K562 (cell line): ENCODE measurements at regions not wholly inside any gene's neighbourhood (a gene's known extent, or its start where the extent isn't known, plus 50 kb on each side); places are given as distances from the start of the nearest gene placed in this dataset.

Source experiments
- BRD9 ChIP-seq: fragments of 450-650 bp; IDR thresholded peaks from 2 replicates; pipeline ENCODE4 v1.6.1; 2018; ENCODE audit warnings: low read depth; ENCODE audit not compliant: partially characterized antibody
- ESRRA ChIP-seq: fragments of 450-650 bp; IDR thresholded peaks from 2 replicates; pipeline ENCODE4 v1.6.1; 2014; ENCODE audit warnings: low read depth, mild to moderate bottlenecking, moderate library complexity, borderline replicate concordance
- FOXK1 ChIP-seq: sonication (generic); formaldehyde crosslinking; IDR thresholded peaks from 2 replicates; pipeline ENCODE4 v1.8.0; 2022; ENCODE audit warnings: missing genetic modification reagents, mild to moderate bottlenecking, borderline replicate concordance
- GABPB2 ChIP-seq: fragments of 250-450 bp; sonication (Bioruptor Pico); conservative IDR thresholded peaks from 2 replicates; pipeline ENCODE4 v1.5.1; 2021; ENCODE audit warnings: mild to moderate bottlenecking
- MCM3 ChIP-seq: fragments of 450-650 bp; IDR thresholded peaks from 2 replicates; pipeline ENCODE4 v1.6.1; 2016
- NFYB ChIP-seq: IDR thresholded peaks from 2 replicates; pipeline ENCODE4 v1.6.1; 2011; ENCODE audit warnings: mild to moderate bottlenecking, moderate library complexity; ENCODE audit not compliant: insufficient read length; ENCODE audit errors: extremely low read depth
- PML ChIP-seq: IDR thresholded peaks from 2 replicates; pipeline ENCODE4 v1.6.1; 2012; ENCODE audit warnings: low read length, inconsistent platforms
- POLR2G ChIP-seq: fragments of 200-400 bp; formaldehyde crosslinking; IDR thresholded peaks from 2 replicates; pipeline ENCODE4 v1.6.1; 2017; ENCODE audit warnings: low read depth, mild to moderate bottlenecking, antibody characterized with exemption, low read length, moderate library complexity
- POLR2H ChIP-seq: IDR thresholded peaks from 2 replicates; pipeline ENCODE4 v1.6.1; 2016; ENCODE audit warnings: missing genetic modification characterization, low read depth, mild to moderate bottlenecking, control low read depth, missing compliant biosample characterization, moderate library complexity
- PRMT5 ChIP-seq: sonication (generic); formaldehyde crosslinking; IDR thresholded peaks from 2 replicates; pipeline ENCODE4 v1.5.0; 2020; ENCODE audit warnings: missing genetic modification reagents
- RCOR1 ChIP-seq, 2 experiments: IDR thresholded peaks; 2 replicates each; pipeline ENCODE4 v1.6.1; 2012; ENCODE audit warnings: low read depth in 2 of 2, low read length in 2 of 2, borderline replicate concordance in 1 of 2, improper control_type of control experiment in 1 of 2
- TAF1 ChIP-seq: IDR thresholded peaks from 2 replicates; pipeline ENCODE4 v1.6.1; 2011; ENCODE audit warnings: mild to moderate bottlenecking, low read length, moderate library complexity; ENCODE audit not compliant: insufficient read depth, control insufficient read depth, severe bottlenecking; ENCODE audit errors: extremely low read depth
- TEAD4 ChIP-seq, 2 experiments: sonication (generic) in 1 of 2; formaldehyde crosslinking in 1 of 2; IDR thresholded peaks; 2 replicates each; pipeline versions ENCODE4 v1.6.1 to v1.8.0; 2012 to 2022; ENCODE audit warnings: borderline replicate concordance in 1 of 2, inconsistent platforms in 1 of 2, low read length in 1 of 2, mild to moderate bottlenecking in 1 of 2, missing genetic modification reagents in 1 of 2
- XRCC4 ChIP-seq: IDR thresholded peaks from one replicate; pipeline ENCODE4 v1.6.1; 2011; ENCODE audit not compliant: insufficient read depth, insufficient read length; ENCODE audit errors: extremely low read depth
- ZBTB8A ChIP-seq: fragments of 450-650 bp; IDR thresholded peaks from 2 replicates; pipeline ENCODE4 v1.6.1; 2018; ENCODE audit warnings: mild to moderate bottlenecking, moderate library complexity; ENCODE audit not compliant: partially characterized antibody
- ZFP1 ChIP-seq: fragments of 450-650 bp; formaldehyde crosslinking; IDR thresholded peaks from 2 replicates; pipeline ENCODE4 v1.4.0; 2020; ENCODE audit warnings: mild to moderate bottlenecking, mixed read lengths
- ZNF184 ChIP-seq: sonication (generic); formaldehyde crosslinking; IDR thresholded peaks from 2 replicates; pipeline ENCODE4 v1.5.0; 2020; ENCODE audit warnings: missing genetic modification reagents
- ZNF76 ChIP-seq: fragments of 250-450 bp; sonication (Bioruptor Pico); IDR thresholded peaks from 2 replicates; pipeline ENCODE4 v1.4.0; 2020; ENCODE audit warnings: mild to moderate bottlenecking, moderate library complexity, borderline replicate concordance
- TF ChIP-seq, protein P1 (sequence below): fragments of 250-450 bp; sonication (Bioruptor Pico); IDR thresholded peaks from 2 replicates; pipeline ENCODE4 v1.8.0; 2022; ENCODE audit warnings: moderate library complexity, mild to moderate bottlenecking, inconsistent platforms
- TF ChIP-seq, protein P2 (sequence below): fragments of 250-450 bp; sonication (Bioruptor Pico); IDR thresholded peaks from 2 replicates; pipeline ENCODE4 v1.4.0; 2020; ENCODE audit warnings: borderline replicate concordance
- TF ChIP-seq, protein P3 (sequence below), 3 experiments: fragments of 200-800 bp in 1 of 3; sonication (Bioruptor generic) in 1 of 3; sonication (generic) in 1 of 3; formaldehyde crosslinking in 1 of 3; IDR thresholded peaks; 2 replicates each; pipeline versions ENCODE4 v1.6.1 to v1.8.0; 2016 to 2022; ENCODE audit warnings: mild to moderate bottlenecking in 2 of 3, missing compliant biosample characterization in 2 of 3, missing genetic modification characterization in 2 of 3, missing genetic modification reagents in 1 of 3

DNA sequence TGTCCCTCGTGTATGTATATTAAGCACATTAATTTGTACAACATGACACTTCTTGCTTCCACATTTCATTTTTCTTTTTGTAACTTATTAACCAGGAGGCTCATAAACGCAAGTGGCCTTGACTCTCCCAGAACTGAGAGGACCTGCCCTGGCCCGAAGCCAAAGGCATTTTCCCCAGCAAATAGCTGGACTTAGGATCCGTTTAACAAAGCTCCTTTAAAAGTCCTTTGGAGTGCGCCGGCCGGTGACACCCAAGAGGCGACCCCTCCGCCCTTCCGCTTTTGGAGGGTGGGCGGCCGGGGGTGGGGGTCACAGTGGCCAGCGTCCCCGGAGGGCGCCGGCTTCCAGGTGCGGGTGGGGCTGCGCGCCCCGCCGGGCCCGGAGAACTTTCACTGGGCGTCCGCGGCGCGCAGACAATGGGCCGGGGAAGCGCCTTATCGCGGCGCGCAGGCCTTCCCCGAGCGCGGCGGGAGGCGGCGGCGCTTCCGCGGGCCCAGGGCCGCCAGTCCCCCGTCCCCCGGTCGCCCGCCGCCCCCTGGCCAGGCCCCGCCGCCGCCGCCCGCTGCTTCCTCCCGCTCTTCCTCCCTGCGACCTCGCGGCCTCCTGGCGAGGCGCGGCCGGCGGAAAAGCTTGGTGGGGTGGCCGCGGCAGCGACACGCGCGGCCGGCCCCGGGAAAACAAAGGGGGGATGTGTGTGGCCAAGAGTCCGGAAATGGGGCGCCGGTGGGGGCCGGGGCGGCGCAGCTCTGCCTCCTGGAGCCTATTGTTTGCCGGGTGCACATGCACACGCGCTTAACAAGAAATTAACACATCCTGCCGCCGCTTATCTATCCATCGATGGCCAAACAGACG lies 613.4 kb downstream of the MCTP2 start (continued):
- TF ChIP-seq PML: no peak; the same call in 1 of the 2 replicates
- TF ChIP-seq BRD9: no peak
- TF ChIP-seq, protein P1, sequence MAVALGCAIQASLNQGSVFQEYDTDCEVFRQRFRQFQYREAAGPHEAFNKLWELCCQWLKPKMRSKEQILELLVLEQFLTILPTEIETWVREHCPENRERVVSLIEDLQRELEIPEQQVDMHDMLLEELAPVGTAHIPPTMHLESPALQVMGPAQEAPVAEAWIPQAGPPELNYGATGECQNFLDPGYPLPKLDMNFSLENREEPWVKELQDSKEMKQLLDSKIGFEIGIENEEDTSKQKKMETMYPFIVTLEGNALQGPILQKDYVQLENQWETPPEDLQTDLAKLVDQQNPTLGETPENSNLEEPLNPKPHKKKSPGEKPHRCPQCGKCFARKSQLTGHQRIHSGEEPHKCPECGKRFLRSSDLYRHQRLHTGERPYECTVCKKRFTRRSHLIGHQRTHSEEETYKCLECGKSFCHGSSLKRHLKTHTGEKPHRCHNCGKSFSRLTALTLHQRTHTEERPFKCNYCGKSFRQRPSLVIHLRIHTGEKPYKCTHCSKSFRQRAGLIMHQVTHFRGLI: no peak
- no peak for TF ChIP-seq MCM3
- TF ChIP-seq, protein P2, sequence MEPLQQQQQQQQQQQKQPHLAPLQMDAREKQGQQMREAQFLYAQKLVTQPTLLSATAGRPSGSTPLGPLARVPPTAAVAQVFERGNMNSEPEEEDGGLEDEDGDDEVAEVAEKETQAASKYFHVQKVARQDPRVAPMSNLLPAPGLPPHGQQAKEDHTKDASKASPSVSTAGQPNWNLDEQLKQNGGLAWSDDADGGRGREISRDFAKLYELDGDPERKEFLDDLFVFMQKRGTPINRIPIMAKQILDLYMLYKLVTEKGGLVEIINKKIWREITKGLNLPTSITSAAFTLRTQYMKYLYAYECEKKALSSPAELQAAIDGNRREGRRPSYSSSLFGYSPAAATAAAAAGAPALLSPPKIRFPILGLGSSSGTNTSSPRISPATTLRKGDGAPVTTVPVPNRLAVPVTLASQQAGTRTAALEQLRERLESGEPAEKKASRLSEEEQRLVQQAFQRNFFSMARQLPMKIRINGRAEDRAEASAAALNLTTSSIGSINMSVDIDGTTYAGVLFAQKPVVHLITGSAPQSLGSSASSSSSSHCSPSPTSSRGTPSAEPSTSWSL (CRISPR knock-in tag): no peak
- TF ChIP-seq GABPB2 (CRISPR knock-in tag): no peak
- peak; percentile 34; the same call in 1 of the 2 replicates for TF ChIP-seq TEAD4 (IDR thresholded peaks at IDR 0.05; ENCODE audit: low read length)
- TF ChIP-seq TEAD4 (CRISPR knock-in tag; IDR thresholded peaks at IDR 0.05; ENCODE audit: borderline replicate concordance): no peak
- TF ChIP-seq, protein P3, sequence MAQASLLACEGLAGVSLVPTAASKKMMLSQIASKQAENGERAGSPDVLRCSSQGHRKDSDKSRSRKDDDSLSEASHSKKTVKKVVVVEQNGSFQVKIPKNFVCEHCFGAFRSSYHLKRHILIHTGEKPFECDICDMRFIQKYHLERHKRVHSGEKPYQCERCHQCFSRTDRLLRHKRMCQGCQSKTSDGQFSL (CRISPR knock-in tag; IDR thresholded peaks at IDR 0.05): no peak
- TF ChIP-seq, protein P3 (tag; IDR thresholded peaks at IDR 0.05): peak in 1 of 2 experiments; percentile 50; a peak in 1 of 4 replicates
- peak; percentile 83; the same call in 1 of the 2 replicates for TF ChIP-seq POLR2H
- TF ChIP-seq ZNF76 (CRISPR knock-in tag): no peak
- TF ChIP-seq FOXK1 (CRISPR knock-in tag): no peak
- TF ChIP-seq POLR2G: peak; percentile 90
- TF ChIP-seq RCOR1 (IDR thresholded peaks at IDR 0.05; ENCODE audit: borderline replicate concordance in 1 of 2, low read depth in 2 of 2, low read length in 2 of 2): peak in 1 of 2 experiments; percentile 68; a peak in 1 of 4 replicates
- TF ChIP-seq ZFP1 (CRISPR knock-in tag): no peak
- no peak for TF ChIP-seq XRCC4
- no peak for TF ChIP-seq TAF1
- no peak for TF ChIP-seq ZBTB8A
- TF ChIP-seq NFYB: no peak
- no peak for TF ChIP-seq ZNF184 (CRISPR knock-in tag)
- TF ChIP-seq ESRRA: 0 out of 2 replicates have a peak, but pooled peaks have one; percentile 0
- no peak for TF ChIP-seq PRMT5 (CRISPR knock-in tag)
